ENCODE measurements at regions not wholly inside any gene's neighbourhood (a gene's known extent, or its start where the extent isn't known, plus 50 kb on each side); places are given as distances from the start of the nearest gene placed in this dataset.

GRCh38 chr12:97267166-97267565, 195.4 kb upstream of the RMST start:
- Histone ChIP-seq H3K27ac (no peak overlapping the region), H3K4me3 (no peak overlapping the region), H3K4me1 (replicated peaks in 1 of 2) (peaks cover 10 to 11% of the 10 kb centered on the region in 2 donors)
- no peak for ATAC-seq (replicated peaks in 6 of 8)
- in situ Hi-C loops (cut with MboI; ENCODE audit: low pct_unique_long_range_greater_than_20kb in 2 of 9, low sequenced_read_pairs in 9 of 9, unreplicated experiment in 9 of 9) = no loop called here

- WGBS, 10 experiments = 0 to 67% (median 33%) methylated on average over 1 to 3 of the region's 3 CpGs; no CpG with 5 or more reads in 2 of the 10 experiments
- H3K27ac ChIP-seq = no peak overlapping the region
- in situ Hi-C loops (cut with MboI; ENCODE audit: low pct_unique_long_range_greater_than_20kb in 2 of 9, low sequenced_read_pairs in 9 of 9, unreplicated experiment in 9 of 9) = no loop called here
- ATAC-seq (replicated peaks in 6 of 8) = peak in 5 of 8 experiments; percentile 39 to 85 (median 83)
- H3K4me3 ChIP-seq = no peak overlapping the region
- H3K4me1 ChIP-seq (replicated peaks in 1 of 2) = peaks cover 10 to 13% of the 10 kb centered on the region in 2 donors
Measured at GRCh38 chr12:97267594-97268202, 194.9 kb upstream of the RMST start.

- ATAC-seq (replicated peaks in 6 of 8) = no peak
- Histone ChIP-seq H3K27ac (no peak overlapping the region), H3K4me3 (no peak overlapping the region), H3K4me1 (replicated peaks in 1 of 2) (peaks cover 45 to 50% of the 10 kb centered on the region in 2 donors)
- in situ Hi-C loops (cut with MboI; ENCODE audit: low pct_unique_long_range_greater_than_20kb in 2 of 9, low sequenced_read_pairs in 9 of 9, unreplicated experiment in 9 of 9) = no loop called here
Measured at GRCh38 chr12:97272471-97272870, 190.1 kb upstream of the RMST start.

- no peak for ATAC-seq (replicated peaks in 6 of 8)
- in situ Hi-C loops (cut with MboI; ENCODE audit: low pct_unique_long_range_greater_than_20kb in 2 of 9, low sequenced_read_pairs in 9 of 9, unreplicated experiment in 9 of 9) = no loop called here
- H3K4me1 ChIP-seq (replicated peaks in 1 of 2) = peaks cover 38 to 43% of the 10 kb centered on the region in 2 donors
- 0 to 47% (median 11%) methylated on average over 2 of the region's 2 CpGs; no CpG with 5 or more reads in 4 of the 10 experiments for WGBS, 10 experiments
- H3K27ac ChIP-seq = peak overlapping the region; percentile 15 to 81
- H3K4me3 ChIP-seq = no peak overlapping the region
Measured at GRCh38 chr12:97274386-97274785, 188.2 kb upstream of the RMST start.

- H3K27ac ChIP-seq = peak overlapping the region; percentile 63 to 81
- in situ Hi-C loops (cut with MboI; ENCODE audit: low pct_unique_long_range_greater_than_20kb in 2 of 9, low sequenced_read_pairs in 9 of 9, unreplicated experiment in 9 of 9) = no loop called here
Measured at GRCh38 chr12:97275256-97275655, 187.3 kb upstream of the RMST start.

GRCh38 chr12:97275728-97276590, 186.6 kb upstream of the RMST start:
- Histone ChIP-seq H3K4me3 (peak overlapping the region in 2 of 5 donors; percentile 2 to 4), H3K4me1 (replicated peaks in 1 of 2) (peaks cover 38 to 43% of the 10 kb centered on the region in 2 donors), H3K27ac (peak overlapping the region; percentile 51 to 81)
- WGBS, 10 experiments = 3 to 40% (median 16%) methylated on average over 1 to 10 of the region's 15 CpGs; no CpG with 5 or more reads in 2 of the 10 experiments
- in situ Hi-C loops (cut with MboI; ENCODE audit: low pct_unique_long_range_greater_than_20kb in 2 of 9, low sequenced_read_pairs in 9 of 9, unreplicated experiment in 9 of 9) = no loop called here
- peak in 6 of 8 experiments; percentile 40 to 62 (median 58) for ATAC-seq (replicated peaks in 6 of 8)

More at GRCh38 chr12:97275256-97275655, 187.3 kb upstream of the RMST start:
- Histone ChIP-seq H3K4me1 (replicated peaks in 1 of 2) (peaks cover 38 to 43% of the 10 kb centered on the region in 2 donors), H3K4me3 (peak overlapping the region in 2 of 5 donors; percentile 4 to 12)
- peak in 6 of 8 experiments; percentile 72 to 96 (median 92) for ATAC-seq (replicated peaks in 6 of 8)
- 0 to 39% (median 9%) methylated on average over 1 to 5 of the region's 14 CpGs; no CpG with 5 or more reads in 6 of the 10 experiments for WGBS, 10 experiments

- Histone ChIP-seq H3K4me1 (replicated peaks in 1 of 2) (peaks cover 38 to 43% of the 10 kb centered on the region in 2 donors), H3K27ac (peak overlapping the region in 1 of 2 donors; percentile 81), H3K4me3 (no peak overlapping the region)
- no peak for ATAC-seq (replicated peaks in 6 of 8)
- in situ Hi-C loops (cut with MboI; ENCODE audit: low pct_unique_long_range_greater_than_20kb in 2 of 9, low sequenced_read_pairs in 9 of 9, unreplicated experiment in 9 of 9) = no loop called here
- 0 to 100% (median 60%) methylated on average over 1 of the region's 1 CpG; no CpG with 5 or more reads in 5 of the 10 experiments for WGBS, 10 experiments
Measured at GRCh38 chr12:97276661-97277429, 185.8 kb upstream of the RMST start.

- no peak overlapping the region for H3K4me3 ChIP-seq
- WGBS, 10 experiments = 40 to 100% (median 76%) methylated on average over 1 to 5 of the region's 8 CpGs; no CpG with 5 or more reads in 5 of the 10 experiments
- H3K4me1 ChIP-seq (replicated peaks in 1 of 2) = peaks cover 7 to 16% of the 10 kb centered on the region in 2 donors
- no peak for ATAC-seq (replicated peaks in 6 of 8)
- no peak overlapping the region for H3K27ac ChIP-seq
- in situ Hi-C loops (cut with MboI; ENCODE audit: low pct_unique_long_range_greater_than_20kb in 2 of 9, low sequenced_read_pairs in 9 of 9, unreplicated experiment in 9 of 9) = no loop called here
Measured at GRCh38 chr12:97283297-97283696, 179.3 kb upstream of the RMST start.

- ATAC-seq (replicated peaks in 6 of 8) = peak in 4 of 8 experiments; percentile 35 to 70 (median 53)
- Histone ChIP-seq H3K27ac (no peak overlapping the region), H3K4me3 (no peak overlapping the region), H3K4me1 (replicated peaks in 1 of 2) (peaks cover 13 to 21% of the 10 kb centered on the region in 2 donors)
- in situ Hi-C loops (cut with MboI; ENCODE audit: low pct_unique_long_range_greater_than_20kb in 2 of 9, low sequenced_read_pairs in 9 of 9, unreplicated experiment in 9 of 9) = no loop called here
- 11 to 100% (median 40%) methylated on average over 1 to 3 of the region's 3 CpGs; no CpG with 5 or more reads in 2 of the 10 experiments for WGBS, 10 experiments
Measured at GRCh38 chr12:97288531-97288930, 174.1 kb upstream of the RMST start.

GRCh38 chr12:97292588-97292987, 170.0 kb upstream of the RMST start:
- H3K4me3 ChIP-seq = no peak overlapping the region
- no peak overlapping the region for H3K27ac ChIP-seq
- 0 to 100% (median 82%) methylated on average over 1 to 3 of the region's 3 CpGs for WGBS, 10 experiments
- in situ Hi-C loops (cut with MboI; ENCODE audit: low pct_unique_long_range_greater_than_20kb in 2 of 9, low sequenced_read_pairs in 9 of 9, unreplicated experiment in 9 of 9) = no loop called here
- peaks cover 6 to 7% of the 10 kb centered on the region in 2 donors for H3K4me1 ChIP-seq (replicated peaks in 1 of 2)
- ATAC-seq (replicated peaks in 6 of 8) = no peak

GRCh38 chr12:97293541-97293940, 169.1 kb upstream of the RMST start:
- H3K4me3 ChIP-seq = no peak overlapping the region
- 0 to 100% (median 75%) methylated on average over 1 of the region's 1 CpG; no CpG with 5 or more reads in 2 of the 10 experiments for WGBS, 10 experiments
- in situ Hi-C loops (cut with MboI; ENCODE audit: low pct_unique_long_range_greater_than_20kb in 2 of 9, low sequenced_read_pairs in 9 of 9, unreplicated experiment in 9 of 9) = no loop called here
- H3K4me1 ChIP-seq (replicated peaks in 1 of 2) = peaks cover 2 to 4% of the 10 kb centered on the region in 2 donors
- ATAC-seq (replicated peaks in 6 of 8) = no peak
- no peak overlapping the region for H3K27ac ChIP-seq

- ATAC-seq (replicated peaks in 6 of 8) = no peak
- no peak overlapping the region for H3K27ac ChIP-seq
- no peak overlapping the region for H3K4me3 ChIP-seq
- WGBS, 10 experiments = 8 to 96% (median 40%) methylated on average over 2 to 5 of the region's 5 CpGs; no CpG with 5 or more reads in 1 of the 10 experiments
- in situ Hi-C loops (cut with MboI; ENCODE audit: low pct_unique_long_range_greater_than_20kb in 2 of 9, low sequenced_read_pairs in 9 of 9, unreplicated experiment in 9 of 9) = loop anchor here in 3 of 9 experiments (25.0 kb wide), 4 partner anchors 163 to 1087 kb away; no protein-coding TSS in a partner anchor
- H3K4me1 ChIP-seq (replicated peaks in 1 of 2) = peaks cover 3 to 5% of the 10 kb centered on the region in 2 donors
Measured at GRCh38 chr12:97299847-97300246, 162.8 kb upstream of the RMST start.
